ENCODE measurements at regions not wholly inside any gene's neighbourhood (a gene's known extent, or its start where the extent isn't known, plus 50 kb on each side); places are given as distances from the start of the nearest gene placed in this dataset.

GRCh38 chr4:159577241-159577640 is 474.4 kb downstream of the RAPGEF2 start:
- Histone ChIP-seq H3K36me3 (ENCODE audit: control insufficient read depth in 2 of 4, insufficient read depth in 4 of 4, low read length in 3 of 4) (no peaks in the 10 kb centered on the region; a peak in 1 of 8 replicates), H3K4ac (replicated peaks; ENCODE audit: insufficient read length, low read depth, low read length) (no peak overlapping the region), H3K4me3 (ENCODE audit: extremely low read depth in 1 of 4, insufficient read depth in 2 of 4, low read depth in 3 of 4, low read length in 4 of 4) (no peak overlapping the region), H3K23me2 (ENCODE audit: low read depth, low read length) (no peaks in the 10 kb centered on the region), H3K27me3 (replicated peaks in 1 of 4; ENCODE audit: control insufficient read depth in 3 of 4, extremely low read depth in 1 of 4, insufficient read depth in 3 of 4, low read length in 3 of 4) (no peaks in the 10 kb centered on the region), H3K79me1 (ENCODE audit: low read depth, low read length) (no peaks in the 10 kb centered on the region), H2AFZ (ENCODE audit: low read length) (no peak overlapping the region), H2BK120ac (replicated peaks; ENCODE audit: low read depth, low read length) (no peak overlapping the region), H3K79me2 (ENCODE audit: control insufficient read depth in 1 of 2, insufficient read depth in 2 of 2, low read length in 2 of 2) (no peaks in the 10 kb centered on the region), H3K14ac (ENCODE audit: insufficient read length) (no peak overlapping the region), H3K4me2 (ENCODE audit: insufficient read depth in 1 of 2, low read depth in 2 of 2, low read length in 2 of 2) (no peak overlapping the region), H3K4me1 (replicated peaks in 1 of 4; ENCODE audit: control insufficient read depth in 3 of 4, insufficient read depth in 4 of 4, low read length in 3 of 4) (no peaks in the 10 kb centered on the region), H3K56ac (replicated peaks; ENCODE audit: insufficient read length, low read depth, low read length) (no peak overlapping the region), H3K23ac (ENCODE audit: insufficient read length) (no peak overlapping the region), H4K91ac (replicated peaks; ENCODE audit: insufficient read length, low read length) (no peak overlapping the region), H2BK20ac (ENCODE audit: low read length) (no peak overlapping the region), H2BK15ac (ENCODE audit: low read length) (no peak overlapping the region), H4K20me1 (replicated peaks in 1 of 2; ENCODE audit: control insufficient read depth in 1 of 2, insufficient read depth in 2 of 2, low read length in 2 of 2) (no peaks in the 10 kb centered on the region), H4K8ac (ENCODE audit: extremely low read depth, insufficient read depth, low read length) (no peak overlapping the region), H3K9ac (replicated peaks in 1 of 4; ENCODE audit: extremely low read depth in 1 of 4, low read depth in 3 of 4, low read length in 3 of 4) (no peak overlapping the region), H3K27ac (ENCODE audit: low read depth, low read length) (no peak overlapping the region), H2BK5ac (ENCODE audit: low read depth, low read length) (no peak overlapping the region), H2BK12ac (ENCODE audit: low read depth, low read length) (no peak overlapping the region), H2AK5ac (ENCODE audit: low read depth, low read length) (no peak overlapping the region), H3K9me3 (ENCODE audit: insufficient read depth in 2 of 2, low read depth in 1 of 2, low read length in 1 of 2) (no peaks in the 10 kb centered on the region), H4K5ac (ENCODE audit: insufficient read length, low read depth, low read length) (no peak overlapping the region), H3K18ac (ENCODE audit: extremely low read depth, low read length) (no peak overlapping the region)
- CTCF ChIA-PET (ENCODE audit: partially characterized antibody): no interaction called here
- 97% methylated on average over 2 of the region's 2 CpGs; no CpG with 5 or more reads in 1 of the 2 experiments for WGBS, 2 experiments (ENCODE audit: extremely low coverage in 1 of 2, insufficient coverage in 1 of 2, insufficient read length in 1 of 2, insufficient replicate concordance in 2 of 2, low coverage in 1 of 2, low lambda C conversion rate in 2 of 2, missing lambda C conversion rate in 1 of 2)
- DNase-seq (ENCODE audit: low read depth in 1 of 2, low spot score in 2 of 2): no peak
- POLR2A ChIA-PET (ENCODE audit: partially characterized antibody): no interaction called here
- FAIRE-seq: no peak
- TF ChIP-seq KDM5A (IDR thresholded peaks at IDR 0.05; ENCODE audit: low read length) (no peak), JUN (IDR thresholded peaks at IDR 0.05; ENCODE audit: low read depth, low read length) (no peak), EP300 (IDR thresholded peaks at IDR 0.05; ENCODE audit: borderline replicate concordance in 1 of 2, low read depth in 2 of 2, low read length in 2 of 2) (no peak), CBX8 (IDR thresholded peaks at IDR 0.05; ENCODE audit: borderline replicate concordance, low read depth, low read length) (no peak), SIX5 (IDR thresholded peaks at IDR 0.05; ENCODE audit: low read depth, low read length) (no peak), CEBPB (IDR thresholded peaks at IDR 0.05; ENCODE audit: low read depth, low read length) (no peak), RBBP5 (IDR thresholded peaks at IDR 0.05; ENCODE audit: borderline replicate concordance, low read depth, low read length) (no peak)

Measured in H1 (cell line).